Activated gamma-delta T cell treated with anti-CD3 and anti-CD28 coated beads, Interleukin-2, amount 50 U/mL, for 16 hours (primary cell): ENCODE measurements at regions not wholly inside any gene's neighbourhood (a gene's known extent, or its start where the extent isn't known, plus 50 kb on each side); places are given as distances from the start of the nearest gene placed in this dataset.
"Not testable (repeated sequence)": the region's sequence is repeated elsewhere in the genome, so short reads cannot be mapped to it uniquely, and the experiment has no call there.

Experiments used
- DNase-seq: peaks from one replicate; pipeline ENCODE4 v3.0.0-alpha.2; 2020; ENCODE audit warnings: low read depth

DNA sequence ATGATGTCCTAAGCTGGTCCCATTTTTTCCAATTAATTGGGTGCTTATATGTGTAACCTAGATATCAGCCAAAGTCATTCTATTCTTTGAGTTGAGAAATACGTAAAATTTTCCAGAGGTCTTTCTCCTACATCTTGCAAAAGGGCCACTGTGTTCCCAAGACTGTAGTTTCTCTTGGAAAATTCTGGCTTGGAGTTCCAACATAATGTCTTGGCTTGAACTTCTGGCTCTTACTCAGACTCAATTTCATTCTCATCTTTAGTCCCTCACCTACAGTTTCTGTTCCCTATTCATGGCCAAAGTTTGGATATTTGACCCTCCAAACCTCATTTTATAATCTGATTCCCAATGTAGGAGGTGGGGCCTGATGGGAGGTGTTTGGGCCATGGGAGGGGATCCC is 201.4 kb upstream of the ARHGEF26 start:
- DNase-seq: no peak

DNA sequence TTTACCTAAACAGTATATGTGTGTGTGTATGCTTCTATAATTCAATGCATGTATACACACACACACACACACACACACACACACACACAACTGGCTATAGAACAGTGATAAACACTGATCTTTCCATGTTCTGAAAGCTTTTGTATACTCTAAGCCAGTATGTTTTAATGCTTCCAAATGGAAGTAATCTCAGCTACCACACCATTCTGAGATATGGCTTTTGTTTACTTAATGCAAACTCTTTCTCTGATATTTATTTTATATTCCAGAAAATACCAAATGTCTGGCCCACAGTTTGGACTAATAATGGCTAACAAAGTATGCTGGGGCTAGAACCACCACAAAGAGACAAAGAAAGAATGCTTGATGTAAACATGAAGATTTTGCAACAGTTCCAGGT is 199.4 kb upstream of the ARHGEF26 start:
- DNase-seq: no peak

DNA sequence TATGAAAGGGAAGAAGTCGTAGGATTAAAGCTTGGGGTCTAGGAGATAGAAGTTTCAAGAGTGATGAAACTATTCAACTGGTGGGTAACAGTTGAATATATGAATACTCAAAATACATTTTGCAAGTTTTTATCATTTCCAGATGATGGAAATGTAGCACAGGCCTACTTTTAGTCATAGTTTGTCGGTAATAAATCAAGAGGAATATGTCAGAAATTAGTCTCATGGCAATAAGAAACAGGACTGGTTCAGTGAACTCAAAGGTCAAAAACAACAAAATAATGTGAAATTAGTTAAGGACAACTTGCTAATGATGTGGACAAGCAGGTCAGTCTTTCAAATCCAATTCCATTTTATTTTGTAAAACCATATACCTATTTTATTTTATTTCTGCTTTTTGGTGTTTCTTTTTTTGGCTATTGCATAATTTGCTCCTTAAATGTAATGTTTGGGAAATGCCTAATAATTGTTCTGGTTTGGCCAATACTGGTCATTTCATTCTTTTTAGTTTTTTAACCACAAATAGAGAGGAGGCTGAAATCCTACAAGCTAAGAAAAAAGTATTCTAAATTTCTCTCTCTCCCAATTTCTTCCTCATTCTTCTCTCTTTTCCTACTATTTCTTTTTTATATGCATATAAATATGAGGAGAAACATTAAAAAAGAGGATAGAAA is 195.2 kb upstream of the ARHGEF26 start:
- no peak for DNase-seq

DNA sequence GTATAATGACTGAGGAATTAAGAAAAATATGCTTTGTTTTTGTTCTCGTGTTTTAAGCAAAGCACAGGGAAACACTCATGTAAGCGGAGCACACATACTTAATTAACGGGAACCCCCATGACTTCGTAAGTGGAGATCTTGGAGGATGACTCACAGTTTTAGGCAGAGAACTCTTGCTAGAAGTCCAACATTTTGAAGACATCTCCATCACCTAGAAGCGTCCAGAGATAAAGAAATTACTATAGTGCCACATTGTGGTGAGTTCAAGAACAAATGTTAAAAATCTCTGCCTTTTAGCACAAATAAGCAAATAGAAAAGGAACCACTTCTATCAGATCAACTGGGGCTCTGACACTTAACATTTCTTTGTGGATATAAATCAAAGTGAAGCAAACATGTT is 194.1 kb upstream of the ARHGEF26 start:
- DNase-seq: no peak

DNA sequence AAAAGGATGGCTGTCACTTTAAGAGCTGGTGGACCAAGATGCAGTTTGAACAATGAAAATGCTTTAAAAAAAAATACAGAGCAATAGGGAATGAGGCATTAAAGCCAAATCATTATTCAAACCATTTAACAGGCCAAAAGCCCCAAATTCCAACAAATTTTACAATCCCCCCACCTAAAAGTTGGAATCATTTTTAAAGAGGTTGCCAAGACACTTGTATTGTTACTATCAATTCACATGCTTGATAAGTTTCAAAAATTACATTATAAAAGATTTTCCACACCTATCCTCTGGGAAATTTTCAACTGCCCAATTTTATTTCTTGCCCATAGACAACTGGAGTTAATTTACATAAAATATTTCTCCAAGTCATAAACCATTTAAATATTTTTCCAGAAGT is 192.3 kb upstream of the ARHGEF26 start:
- no peak for DNase-seq

DNA sequence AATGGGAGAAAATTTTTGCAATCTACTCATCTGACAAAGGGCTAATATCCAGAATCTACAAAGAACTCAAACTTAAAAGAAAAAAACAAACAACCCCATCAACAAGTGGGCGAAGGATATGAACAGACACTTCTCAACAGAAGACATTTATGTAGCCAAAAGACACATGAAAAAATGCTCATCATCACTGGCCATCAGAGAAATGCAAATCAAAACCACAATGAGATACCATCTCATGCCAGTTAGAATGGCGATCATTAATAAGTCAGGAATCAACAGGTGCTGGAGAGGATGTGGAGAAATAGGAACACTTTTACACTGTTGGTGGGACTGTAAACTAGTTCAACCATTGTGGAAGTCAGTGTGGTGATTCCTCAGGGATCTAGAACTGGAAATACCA is 187.7 kb upstream of the ARHGEF26 start:
- not testable (repeated sequence) for DNase-seq

DNA sequence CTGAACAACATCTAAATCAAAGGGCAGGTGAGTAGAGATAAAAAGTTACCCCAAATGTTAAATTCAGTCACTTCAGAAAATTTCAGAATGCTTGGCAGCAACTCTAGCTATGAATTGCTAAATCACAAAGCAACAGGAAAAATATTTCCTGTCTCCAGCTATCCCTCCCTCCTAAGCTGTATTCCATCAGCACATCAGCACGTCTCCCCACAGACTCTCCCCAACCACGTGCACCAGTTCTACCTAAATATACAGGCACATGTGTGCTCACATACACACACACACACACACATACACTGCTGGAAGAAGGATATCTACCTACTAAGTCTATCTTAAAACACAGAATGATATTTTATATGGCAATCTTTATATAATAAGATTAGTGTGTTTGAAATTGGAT is 177.1 kb upstream of the ARHGEF26 start:
- DNase-seq: no peak

DNA sequence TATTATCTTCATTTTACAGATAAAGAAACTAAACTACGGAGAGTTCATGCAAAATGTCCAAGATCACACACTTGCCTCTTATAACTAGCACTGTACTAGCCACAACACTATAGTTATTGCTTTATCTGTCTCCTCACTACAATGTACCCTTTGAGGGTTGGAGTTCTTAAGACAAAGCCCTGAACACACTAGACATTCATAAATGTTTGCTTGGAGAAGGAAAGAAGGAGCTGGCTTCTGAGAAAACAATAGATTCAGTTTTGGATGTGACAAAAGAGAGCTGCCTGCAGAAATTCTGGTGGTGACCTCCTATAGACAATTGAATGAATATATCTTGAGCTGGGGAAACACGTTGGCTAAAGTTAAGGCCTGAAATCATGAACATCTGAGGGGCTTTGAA is 169.9 kb upstream of the ARHGEF26 start:
- no peak for DNase-seq

DNA sequence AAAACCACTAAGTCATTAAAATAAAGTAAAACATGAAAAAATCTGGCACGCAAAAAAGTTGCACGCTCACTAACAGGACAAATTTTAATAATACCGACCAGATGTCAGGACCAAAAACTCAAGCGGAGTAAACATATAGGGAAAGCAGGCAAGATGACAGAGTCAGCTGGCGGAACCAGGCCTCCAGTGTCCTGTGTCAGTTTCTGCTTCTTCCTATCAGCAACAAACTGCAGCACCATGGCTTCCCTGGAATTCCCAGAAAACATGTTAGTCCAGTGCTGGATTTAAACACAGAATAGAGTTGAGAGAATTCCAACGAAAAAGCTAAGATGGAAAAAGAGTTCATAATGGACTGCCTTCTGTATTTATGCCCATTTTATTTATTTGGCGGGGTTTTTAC is 169.1 kb upstream of the ARHGEF26 start:
- DNase-seq: no peak

DNA sequence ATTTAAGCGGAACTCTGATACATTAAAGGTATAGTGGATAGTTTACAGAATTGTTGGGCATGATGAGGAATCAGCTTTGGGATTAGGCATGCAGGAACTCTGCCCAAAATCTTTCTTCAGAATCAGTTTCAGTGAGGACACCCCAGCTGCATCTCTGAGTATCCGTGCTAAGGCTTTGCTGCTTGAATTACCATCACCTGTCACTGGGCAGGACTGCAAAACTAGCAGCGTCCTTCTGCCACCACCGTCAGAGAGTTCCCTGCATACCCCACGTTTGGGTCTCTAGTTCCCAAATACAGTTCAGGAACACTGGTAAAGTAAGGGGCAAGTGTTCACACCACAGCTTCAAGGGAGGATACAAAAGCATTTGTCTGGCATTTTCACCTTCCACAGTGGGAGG is 164.6 kb upstream of the ARHGEF26 start:
- no peak for DNase-seq

DNA sequence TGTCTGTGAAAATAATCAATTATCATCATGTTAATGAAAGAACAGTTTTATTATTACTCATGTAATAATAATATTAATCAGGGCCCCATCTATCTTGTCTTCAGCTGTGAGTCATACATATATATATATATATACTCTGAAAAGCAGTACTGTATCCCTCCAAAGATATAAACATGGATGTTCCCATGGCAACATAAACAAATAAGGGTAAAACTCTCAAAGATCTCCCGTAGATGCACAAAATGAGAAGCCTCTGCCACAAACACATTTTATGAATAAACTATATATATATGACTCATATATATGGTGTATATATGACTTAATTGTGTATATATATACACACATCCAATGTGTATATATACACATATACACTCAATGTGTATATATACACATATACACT is 163.8 kb upstream of the ARHGEF26 start:
- DNase-seq: no peak

DNA sequence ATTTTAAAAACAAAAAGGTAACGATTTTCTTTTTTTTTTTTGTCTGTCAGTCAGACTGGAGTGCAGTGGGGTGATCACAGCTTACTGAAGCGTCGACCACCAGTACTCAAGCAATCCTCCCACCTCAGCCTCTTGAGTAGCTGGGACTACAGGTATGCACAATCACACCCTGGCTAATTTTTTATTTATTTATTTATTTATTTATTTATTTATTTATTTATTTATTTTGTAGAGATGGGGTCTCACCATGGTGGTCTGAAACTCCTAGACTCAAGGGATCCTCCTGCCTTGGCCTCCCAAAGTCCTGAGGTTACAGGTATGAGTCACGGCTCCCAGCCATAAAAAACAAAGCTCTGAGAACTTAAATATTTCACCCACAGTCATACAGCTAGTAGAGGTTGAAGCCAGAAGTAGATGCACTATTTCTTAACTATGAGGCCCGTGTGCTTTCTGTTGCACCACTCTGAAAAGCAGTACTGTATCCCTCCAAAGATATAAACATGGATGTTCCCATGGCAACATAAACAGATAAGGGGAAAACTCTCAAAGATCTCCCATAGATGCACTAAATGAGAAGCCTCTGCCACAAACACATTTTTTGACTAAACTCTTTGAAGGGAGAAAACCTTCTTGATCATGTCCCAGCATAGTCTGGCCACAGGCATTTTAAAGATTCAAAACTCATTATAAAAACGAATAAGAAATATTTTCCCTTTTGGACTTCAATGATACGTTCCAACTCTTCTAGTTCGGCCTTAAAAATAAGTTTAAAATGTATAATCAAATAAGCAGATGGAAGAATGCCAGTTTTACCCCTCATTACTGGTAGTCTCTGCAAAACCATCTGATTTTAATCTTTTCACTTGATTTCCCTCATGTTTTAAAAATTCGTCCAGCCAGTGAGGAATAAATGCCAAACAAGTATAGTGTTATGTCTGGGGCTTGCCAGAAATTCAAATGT is 162.3 kb upstream of the ARHGEF26 start:
- DNase-seq: no peak

DNA sequence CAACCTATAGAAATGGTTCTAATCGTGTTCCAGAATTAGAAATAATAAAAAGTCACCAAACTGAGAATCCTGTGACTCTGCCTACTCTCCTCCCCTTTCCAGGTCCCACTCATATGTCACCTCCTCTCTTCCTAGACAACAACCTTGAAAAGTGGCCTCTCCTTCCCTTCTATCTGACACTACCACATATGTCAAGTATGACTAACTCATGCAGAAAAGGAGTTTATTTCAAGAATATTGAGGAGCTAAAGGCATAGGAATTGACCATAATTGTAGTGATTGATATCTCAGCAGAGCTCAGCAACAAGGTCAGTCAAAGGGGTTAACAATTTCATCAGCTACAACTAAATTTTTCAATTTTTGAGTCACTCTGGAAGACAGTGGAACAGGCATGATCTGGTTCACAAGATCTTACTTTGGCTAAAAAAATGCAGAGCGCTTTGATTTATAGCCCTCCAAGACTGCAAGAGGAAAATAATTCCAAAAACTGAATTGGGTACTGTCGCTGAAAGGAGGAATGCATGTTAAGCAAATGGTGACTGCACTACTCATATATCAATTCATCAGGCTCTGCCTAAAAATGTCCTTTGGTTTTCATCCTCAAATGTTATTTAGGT is 160.6 kb upstream of the ARHGEF26 start:
- no peak for DNase-seq

DNA sequence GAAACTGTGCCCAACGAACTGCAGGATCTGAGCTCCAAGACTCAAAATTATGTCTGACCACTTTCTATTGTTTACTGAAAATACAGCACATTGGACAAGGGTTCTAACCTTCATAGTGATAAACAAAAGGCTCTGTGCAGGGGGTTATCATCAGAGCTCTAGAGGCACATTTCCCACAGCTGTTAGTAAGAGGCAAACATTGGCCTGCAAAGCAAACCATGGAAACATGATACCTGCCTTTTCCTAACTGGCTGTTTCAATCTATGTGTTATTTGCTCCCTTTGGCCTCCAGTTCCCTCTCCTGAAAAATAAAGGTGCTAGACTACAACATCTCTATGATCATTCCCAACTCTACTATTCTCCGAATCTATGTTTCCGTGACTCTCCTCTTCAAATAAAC is 159.7 kb upstream of the ARHGEF26 start:
- no peak for DNase-seq

DNA sequence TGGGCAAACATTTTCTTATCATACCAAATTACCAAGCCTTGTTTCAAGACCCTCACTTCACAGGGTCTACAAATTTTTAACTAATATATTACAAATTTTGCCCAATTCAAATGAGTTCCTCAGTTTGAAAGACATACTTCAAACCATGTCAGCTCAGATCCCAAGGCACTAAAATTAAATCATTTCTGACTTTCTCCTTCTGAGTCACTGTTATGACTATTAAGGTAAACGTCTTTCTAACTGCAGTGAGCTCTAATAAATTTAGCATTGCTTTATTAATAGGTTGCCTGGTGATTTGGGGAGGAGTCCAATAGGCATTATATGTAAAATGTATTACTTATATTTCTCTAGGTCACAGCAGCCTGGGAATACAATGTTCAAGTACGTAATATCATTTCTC is 158.2 kb upstream of the ARHGEF26 start:
- DNase-seq: no peak

DNA sequence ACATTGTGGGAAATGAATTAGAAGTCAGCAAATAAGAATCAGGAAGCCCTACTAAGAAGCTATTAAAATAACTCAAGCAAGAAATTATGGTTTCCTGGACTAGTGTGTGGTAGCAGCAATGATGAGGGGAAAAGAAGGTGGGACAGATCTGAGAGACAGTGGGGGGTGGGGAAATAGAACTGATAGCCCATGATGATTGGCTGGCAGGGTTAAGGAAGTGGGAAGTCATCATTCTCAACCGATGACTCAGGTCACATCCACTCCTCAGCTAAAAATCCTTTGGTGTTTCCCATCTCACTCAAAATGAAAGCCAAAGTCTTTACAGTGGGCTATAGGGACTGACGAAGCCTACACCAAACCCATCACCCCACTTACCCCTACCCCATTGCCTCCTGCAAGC is 153.9 kb upstream of the ARHGEF26 start:
- no peak for DNase-seq

DNA sequence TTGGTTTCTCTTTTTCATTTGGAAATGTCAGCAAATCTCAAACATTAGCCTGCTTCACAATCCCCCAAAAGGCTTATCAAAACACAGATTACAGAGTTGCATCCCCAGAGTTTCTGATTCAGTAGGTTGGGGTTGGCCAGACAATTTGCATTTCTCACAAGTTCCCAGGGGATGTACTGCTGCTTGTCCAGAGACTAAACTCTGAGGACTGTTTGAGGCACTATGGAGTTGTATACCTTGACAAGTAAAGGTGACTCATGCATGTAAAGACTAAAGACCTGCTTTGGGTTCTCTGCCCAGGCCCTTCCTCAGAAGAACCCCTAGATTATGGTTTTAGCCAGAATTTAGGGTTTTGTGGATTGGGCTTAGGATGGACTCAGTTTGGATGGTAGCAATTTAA is 151.1 kb upstream of the ARHGEF26 start:
- no peak for DNase-seq

DNA sequence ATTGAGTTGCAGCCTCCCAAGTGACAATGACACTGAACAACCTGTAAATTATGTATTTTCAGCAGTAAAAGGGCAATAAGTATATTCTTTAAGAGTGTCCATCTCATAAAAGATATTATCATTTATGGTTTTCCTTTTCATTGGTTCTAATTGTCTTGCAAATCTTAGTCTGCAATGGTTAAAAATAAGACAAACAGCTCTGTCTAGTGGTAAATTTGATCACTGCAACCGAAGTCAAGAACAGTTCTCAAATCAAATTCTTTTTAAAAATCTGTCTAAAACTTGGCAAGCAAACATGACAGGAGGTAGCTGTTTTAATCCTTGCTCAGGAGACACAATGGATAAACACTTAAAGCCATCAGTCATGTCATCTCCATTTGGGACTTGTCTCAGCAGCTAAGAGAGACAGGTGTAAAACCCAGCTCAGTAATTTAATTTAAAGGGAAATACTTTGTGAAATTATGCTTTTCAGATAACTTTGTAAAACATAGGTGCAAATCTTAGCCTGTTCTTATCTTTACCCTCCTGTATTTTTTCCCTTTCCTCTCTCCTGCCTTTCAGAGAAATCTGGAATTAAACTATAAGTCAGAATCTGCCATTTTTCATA is 150.3 kb upstream of the ARHGEF26 start:
- DNase-seq: no peak

DNA sequence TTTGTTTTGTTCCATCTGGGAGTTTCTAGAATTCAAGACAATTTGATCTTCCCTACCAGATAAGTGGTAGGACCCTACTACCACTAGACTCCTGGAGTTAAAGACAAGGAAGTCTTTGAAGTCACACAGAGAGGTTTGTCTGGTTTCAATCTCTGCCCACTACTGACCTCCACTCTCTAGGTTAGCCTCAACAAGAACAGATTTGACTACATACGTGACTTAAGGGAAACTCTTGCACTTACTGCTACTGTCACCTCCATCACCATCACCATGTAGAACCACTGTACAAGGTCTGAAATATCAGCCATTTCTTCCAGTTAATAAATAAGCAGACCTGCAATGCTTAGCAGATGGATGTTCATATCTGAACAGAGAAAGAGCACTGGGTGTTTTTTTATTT is 148.3 kb upstream of the ARHGEF26 start:
- DNase-seq: no peak

DNA sequence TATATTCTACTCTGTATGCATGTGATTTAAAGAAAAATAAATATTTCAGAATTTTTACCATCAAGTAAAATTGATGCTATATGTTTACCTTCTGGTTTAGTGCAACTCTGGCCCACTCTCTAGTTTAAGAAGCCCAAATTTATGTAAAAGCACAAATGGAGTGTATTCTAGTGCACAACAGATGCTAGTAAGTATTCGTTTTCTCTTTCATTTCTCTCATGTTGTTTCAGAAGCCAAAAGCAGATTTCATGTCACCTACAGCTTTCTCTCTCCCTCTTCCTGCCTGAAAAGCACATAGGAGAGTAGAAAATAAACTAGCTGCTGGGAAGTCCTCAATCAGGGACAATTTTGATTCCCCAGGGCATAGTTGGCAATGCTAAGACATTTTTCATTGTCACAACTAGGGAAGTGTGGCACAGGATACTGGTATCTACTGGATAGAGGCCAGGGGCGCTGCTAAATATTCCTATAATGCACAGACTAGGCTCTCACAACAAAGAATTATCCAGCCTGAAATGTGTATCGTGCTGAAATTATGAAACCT is 147.4 kb upstream of the ARHGEF26 start:
- DNase-seq: no peak

DNA sequence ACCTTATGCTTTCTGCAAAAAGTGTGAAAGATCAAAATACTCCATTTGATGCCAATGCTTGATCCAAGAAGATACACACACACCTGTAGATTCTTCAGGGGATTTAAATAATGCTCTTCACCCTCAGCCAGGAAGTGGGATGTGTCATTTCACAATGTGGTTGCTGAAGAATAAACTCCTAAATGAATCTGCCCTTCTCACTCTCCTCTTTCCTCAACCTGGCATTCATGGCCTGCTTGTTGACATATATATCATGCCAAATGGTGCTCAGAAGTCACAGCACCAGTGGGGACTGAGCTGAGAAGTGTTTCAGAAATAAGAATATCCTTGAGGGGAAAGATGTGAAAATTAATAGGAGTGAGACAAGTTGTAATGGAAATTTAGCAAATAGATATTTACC is 146.6 kb upstream of the ARHGEF26 start:
- DNase-seq: no peak

DNA sequence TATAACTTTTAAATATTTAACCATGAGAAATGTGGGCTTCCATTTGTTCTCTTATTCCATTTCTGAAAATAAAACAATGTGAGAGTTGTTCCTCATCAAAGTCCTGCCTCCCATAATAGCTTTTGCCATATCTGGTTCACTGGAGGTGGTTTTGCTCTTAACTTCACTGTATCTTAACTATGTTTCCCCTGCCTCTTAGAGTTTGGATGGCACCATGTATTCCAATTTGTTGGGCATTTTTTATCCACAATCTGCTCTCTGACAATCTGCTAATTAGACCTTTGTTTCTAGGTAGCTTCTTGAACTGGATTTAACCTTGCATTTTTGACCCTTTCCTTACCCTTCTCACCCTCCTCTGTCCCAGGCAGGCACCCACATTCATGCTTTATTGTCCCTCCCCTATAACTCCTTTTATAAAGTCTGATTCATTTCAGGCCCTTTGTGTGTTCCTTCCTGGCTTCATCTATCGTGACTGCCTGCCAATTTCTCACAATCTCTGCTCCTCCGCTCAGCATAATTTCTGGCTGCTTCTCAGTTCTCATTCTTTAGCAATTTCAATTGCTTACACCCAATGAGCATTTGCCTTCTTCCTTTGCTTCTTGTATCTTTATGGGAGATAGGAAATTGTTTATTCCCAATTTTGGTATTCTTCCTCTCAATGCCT is 144.2 kb upstream of the ARHGEF26 start:
- DNase-seq: no peak
